ENCODE measurements at regions not wholly inside any gene's neighbourhood (a gene's known extent, or its start where the extent isn't known, plus 50 kb on each side); places are given as distances from the start of the nearest gene placed in this dataset.

DNA sequence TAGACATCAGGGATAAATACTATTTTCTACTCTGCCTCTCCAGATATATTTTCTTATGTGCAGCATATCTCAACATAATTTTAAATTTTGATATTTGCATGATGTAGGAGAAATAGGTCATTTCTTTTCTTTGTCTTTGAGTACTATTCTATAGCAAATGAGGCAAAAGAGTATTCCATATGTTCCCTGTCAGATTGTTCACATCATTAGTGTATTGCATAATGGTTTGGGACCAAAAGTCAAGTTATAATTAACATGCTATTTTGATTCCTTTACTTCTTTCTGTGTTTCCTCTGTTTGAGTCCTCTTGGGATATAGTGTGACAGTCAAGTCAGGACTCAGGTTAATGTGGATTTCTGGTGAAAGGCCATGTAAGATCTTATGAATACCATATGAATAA lies 864.6 kb upstream of the FBXO33 start:
- TF ChIP-seq EP300 (conservative IDR thresholded peaks at IDR 0.05; ENCODE audit: poor library complexity, severe bottlenecking) (no peak), POLR2AphosphoS5 (IDR thresholded peaks at IDR 0.05) (no peak), EZH2 (IDR thresholded peaks at IDR 0.05; ENCODE audit: borderline replicate concordance, insufficient read depth, low read length, poor library complexity, severe bottlenecking) (no peak), TAF1 (IDR thresholded peaks at IDR 0.05; ENCODE audit: low read depth) (no peak), RAD21 (conservative IDR thresholded peaks at IDR 0.05) (no peak), MXI1 (conservative IDR thresholded peaks at IDR 0.05; ENCODE audit: poor library complexity, severe bottlenecking) (no peak)
- TF ChIP-seq, protein P1, sequence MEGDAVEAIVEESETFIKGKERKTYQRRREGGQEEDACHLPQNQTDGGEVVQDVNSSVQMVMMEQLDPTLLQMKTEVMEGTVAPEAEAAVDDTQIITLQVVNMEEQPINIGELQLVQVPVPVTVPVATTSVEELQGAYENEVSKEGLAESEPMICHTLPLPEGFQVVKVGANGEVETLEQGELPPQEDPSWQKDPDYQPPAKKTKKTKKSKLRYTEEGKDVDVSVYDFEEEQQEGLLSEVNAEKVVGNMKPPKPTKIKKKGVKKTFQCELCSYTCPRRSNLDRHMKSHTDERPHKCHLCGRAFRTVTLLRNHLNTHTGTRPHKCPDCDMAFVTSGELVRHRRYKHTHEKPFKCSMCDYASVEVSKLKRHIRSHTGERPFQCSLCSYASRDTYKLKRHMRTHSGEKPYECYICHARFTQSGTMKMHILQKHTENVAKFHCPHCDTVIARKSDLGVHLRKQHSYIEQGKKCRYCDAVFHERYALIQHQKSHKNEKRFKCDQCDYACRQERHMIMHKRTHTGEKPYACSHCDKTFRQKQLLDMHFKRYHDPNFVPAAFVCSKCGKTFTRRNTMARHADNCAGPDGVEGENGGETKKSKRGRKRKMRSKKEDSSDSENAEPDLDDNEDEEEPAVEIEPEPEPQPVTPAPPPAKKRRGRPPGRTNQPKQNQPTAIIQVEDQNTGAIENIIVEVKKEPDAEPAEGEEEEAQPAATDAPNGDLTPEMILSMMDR (IDR thresholded peaks at IDR 0.05; ENCODE audit: poor library complexity, severe bottlenecking): no peak
- TF ChIP-seq, protein P2, sequence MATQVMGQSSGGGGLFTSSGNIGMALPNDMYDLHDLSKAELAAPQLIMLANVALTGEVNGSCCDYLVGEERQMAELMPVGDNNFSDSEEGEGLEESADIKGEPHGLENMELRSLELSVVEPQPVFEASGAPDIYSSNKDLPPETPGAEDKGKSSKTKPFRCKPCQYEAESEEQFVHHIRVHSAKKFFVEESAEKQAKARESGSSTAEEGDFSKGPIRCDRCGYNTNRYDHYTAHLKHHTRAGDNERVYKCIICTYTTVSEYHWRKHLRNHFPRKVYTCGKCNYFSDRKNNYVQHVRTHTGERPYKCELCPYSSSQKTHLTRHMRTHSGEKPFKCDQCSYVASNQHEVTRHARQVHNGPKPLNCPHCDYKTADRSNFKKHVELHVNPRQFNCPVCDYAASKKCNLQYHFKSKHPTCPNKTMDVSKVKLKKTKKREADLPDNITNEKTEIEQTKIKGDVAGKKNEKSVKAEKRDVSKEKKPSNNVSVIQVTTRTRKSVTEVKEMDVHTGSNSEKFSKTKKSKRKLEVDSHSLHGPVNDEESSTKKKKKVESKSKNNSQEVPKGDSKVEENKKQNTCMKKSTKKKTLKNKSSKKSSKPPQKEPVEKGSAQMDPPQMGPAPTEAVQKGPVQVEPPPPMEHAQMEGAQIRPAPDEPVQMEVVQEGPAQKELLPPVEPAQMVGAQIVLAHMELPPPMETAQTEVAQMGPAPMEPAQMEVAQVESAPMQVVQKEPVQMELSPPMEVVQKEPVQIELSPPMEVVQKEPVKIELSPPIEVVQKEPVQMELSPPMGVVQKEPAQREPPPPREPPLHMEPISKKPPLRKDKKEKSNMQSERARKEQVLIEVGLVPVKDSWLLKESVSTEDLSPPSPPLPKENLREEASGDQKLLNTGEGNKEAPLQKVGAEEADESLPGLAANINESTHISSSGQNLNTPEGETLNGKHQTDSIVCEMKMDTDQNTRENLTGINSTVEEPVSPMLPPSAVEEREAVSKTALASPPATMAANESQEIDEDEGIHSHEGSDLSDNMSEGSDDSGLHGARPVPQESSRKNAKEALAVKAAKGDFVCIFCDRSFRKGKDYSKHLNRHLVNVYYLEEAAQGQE (IDR thresholded peaks at IDR 0.05; ENCODE audit: borderline replicate concordance): no peak

All from neural cell (in vitro differentiated cells).